Lower lobe of right lung (tissue), 2 donors: ENCODE measurements at regions not wholly inside any gene's neighbourhood (a gene's known extent, or its start where the extent isn't known, plus 50 kb on each side); places are given as distances from the start of the nearest gene placed in this dataset.

Experiments
- ATAC-seq, 2 donors: fragments of 200-7000 bp; cut with Tn5 transposase; one replicate each; pipeline ENCODE4 v1.9.1; 2020 to 2022; ENCODE audit warnings: mild to moderate bottlenecking in 2 of 2, moderate library complexity in 2 of 2
- DNase-seq: peaks from one replicate; pipeline ENCODE4 v3.0.0-alpha.2; 2020
- H3K27ac ChIP-seq: fragments of 200-600 bp; one replicate; pipeline ENCODE4 v1.8.0; 2022
- H3K27me3 ChIP-seq: fragments of 200-600 bp; one replicate; pipeline ENCODE4 v1.8.0; 2022; ENCODE audit warnings: low read depth
- H3K36me3 ChIP-seq: fragments of 200-600 bp; one replicate; pipeline ENCODE4 v1.8.0; 2022; ENCODE audit warnings: mild to moderate bottlenecking
- H3K4me1 ChIP-seq: fragments of 200-600 bp; one replicate; pipeline ENCODE4 v1.8.0; 2022
- H3K4me3 ChIP-seq: fragments of 200-600 bp; one replicate; pipeline ENCODE4 v1.8.0; 2022; ENCODE audit warnings: mild to moderate bottlenecking
- H3K9me3 ChIP-seq: fragments of 200-600 bp; one replicate; pipeline ENCODE4 v1.8.0; 2022
- intact Hi-C: fragments of 100-400 bp; cut with DNase I; formaldehyde crosslinking; loops from one replicate; pipeline ENCODE4 v1.11.0; 2022
- TF ChIP-seq, protein P1 (sequence below): fragments of 200-600 bp; IDR thresholded peaks from one replicate; pipeline ENCODE4 v1.8.0; 2022; ENCODE audit warnings: antibody characterized with exemption, mild to moderate bottlenecking
- donor health status: DM: no; HTN: yes; CAD: no; lungs with severe emphysema.

- no peaks in the 10 kb centered on the region for H3K36me3 ChIP-seq
- peak in 1 of 2 donors; percentile 32 for ATAC-seq
These were observed 176.3 kb downstream of the ZMAT3 start for GRCh38 chr3:178895178-178895789.

More at GRCh38 chr3:178895178-178895789, 176.3 kb downstream of the ZMAT3 start:
- TF ChIP-seq, protein P1, sequence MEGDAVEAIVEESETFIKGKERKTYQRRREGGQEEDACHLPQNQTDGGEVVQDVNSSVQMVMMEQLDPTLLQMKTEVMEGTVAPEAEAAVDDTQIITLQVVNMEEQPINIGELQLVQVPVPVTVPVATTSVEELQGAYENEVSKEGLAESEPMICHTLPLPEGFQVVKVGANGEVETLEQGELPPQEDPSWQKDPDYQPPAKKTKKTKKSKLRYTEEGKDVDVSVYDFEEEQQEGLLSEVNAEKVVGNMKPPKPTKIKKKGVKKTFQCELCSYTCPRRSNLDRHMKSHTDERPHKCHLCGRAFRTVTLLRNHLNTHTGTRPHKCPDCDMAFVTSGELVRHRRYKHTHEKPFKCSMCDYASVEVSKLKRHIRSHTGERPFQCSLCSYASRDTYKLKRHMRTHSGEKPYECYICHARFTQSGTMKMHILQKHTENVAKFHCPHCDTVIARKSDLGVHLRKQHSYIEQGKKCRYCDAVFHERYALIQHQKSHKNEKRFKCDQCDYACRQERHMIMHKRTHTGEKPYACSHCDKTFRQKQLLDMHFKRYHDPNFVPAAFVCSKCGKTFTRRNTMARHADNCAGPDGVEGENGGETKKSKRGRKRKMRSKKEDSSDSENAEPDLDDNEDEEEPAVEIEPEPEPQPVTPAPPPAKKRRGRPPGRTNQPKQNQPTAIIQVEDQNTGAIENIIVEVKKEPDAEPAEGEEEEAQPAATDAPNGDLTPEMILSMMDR, result no peak
- Histone ChIP-seq H3K27me3 (no peaks in the 10 kb centered on the region), H3K4me1 (no peaks in the 10 kb centered on the region), H3K27ac (no peak overlapping the region), H3K9me3 (peaks cover 8% of the 10 kb centered on the region), H3K4me3 (no peak overlapping the region)
- no peak for DNase-seq
- intact Hi-C loops, result no loop called here
